ENCODE measurements at regions not wholly inside any gene's neighbourhood (a gene's known extent, or its start where the extent isn't known, plus 50 kb on each side); places are given as distances from the start of the nearest gene placed in this dataset.

- Histone ChIP-seq H3K4me1 (ENCODE audit: insufficient read depth, low read length) (no peaks in the 10 kb centered on the region), H4K20me1 (ENCODE audit: insufficient read depth, low read length) (no peaks in the 10 kb centered on the region), H3K79me2 (ENCODE audit: insufficient read depth, low read length) (no peaks in the 10 kb centered on the region), H3K4me3 (ENCODE audit: insufficient read depth, low read length) (no peak overlapping the region), H3K9me3 (ENCODE audit: low read depth, low read length) (no peaks in the 10 kb centered on the region), H3K27ac (ENCODE audit: low read depth, low read length) (no peak overlapping the region), H3K4me2 (ENCODE audit: insufficient read depth, low read length) (no peak overlapping the region), H3K27me3 (ENCODE audit: insufficient read depth, low read length) (no peaks in the 10 kb centered on the region), H3K36me3 (ENCODE audit: insufficient read depth, low read length) (no peaks in the 10 kb centered on the region), H2AFZ (ENCODE audit: low read length) (no peak overlapping the region)
- DNase-seq (ENCODE audit: insufficient read length, low spot score, missing footprints): no peak
- no peak for TF ChIP-seq CTCF (IDR thresholded peaks at IDR 0.05; ENCODE audit: extremely low read depth, low read depth, low read length)
Observed at GRCh38 chr10:105921348-105921747, 1243.2 kb downstream of the SORCS1 start.

- H3K9me3 ChIP-seq (ENCODE audit: low read depth, low read length): no peaks in the 10 kb centered on the region
- no peak for TF ChIP-seq CTCF (IDR thresholded peaks at IDR 0.05; ENCODE audit: extremely low read depth, low read depth, low read length)
Observed at GRCh38 chr10:105914432-105914831, 1250.1 kb downstream of the SORCS1 start.

GRCh38 chr10:105908701-105909100, 1255.8 kb downstream of the SORCS1 start:
- H3K36me3 ChIP-seq (ENCODE audit: insufficient read depth, low read length): no peaks in the 10 kb centered on the region
- no peaks in the 10 kb centered on the region for H3K79me2 ChIP-seq (ENCODE audit: insufficient read depth, low read length)
- no peaks in the 10 kb centered on the region for H3K27me3 ChIP-seq (ENCODE audit: insufficient read depth, low read length)
- H3K4me2 ChIP-seq (ENCODE audit: insufficient read depth, low read length): no peak overlapping the region
- H2AFZ ChIP-seq (ENCODE audit: low read length): no peak overlapping the region
- no peak for TF ChIP-seq CTCF (IDR thresholded peaks at IDR 0.05; ENCODE audit: extremely low read depth, low read depth, low read length)
- no peak overlapping the region for H3K27ac ChIP-seq (ENCODE audit: low read depth, low read length)
- DNase-seq (ENCODE audit: insufficient read length, low spot score, missing footprints): no peak
- H3K9me3 ChIP-seq (ENCODE audit: low read depth, low read length): no peaks in the 10 kb centered on the region
- H3K4me3 ChIP-seq (ENCODE audit: insufficient read depth, low read length): no peak overlapping the region
- H4K20me1 ChIP-seq (ENCODE audit: insufficient read depth, low read length): no peaks in the 10 kb centered on the region
- H3K4me1 ChIP-seq (ENCODE audit: insufficient read depth, low read length): no peaks in the 10 kb centered on the region

More at GRCh38 chr10:105914432-105914831, 1250.1 kb downstream of the SORCS1 start:
- no peaks in the 10 kb centered on the region for H3K4me1 ChIP-seq (ENCODE audit: insufficient read depth, low read length)
- no peak overlapping the region for H3K27ac ChIP-seq (ENCODE audit: low read depth, low read length)
- no peaks in the 10 kb centered on the region for H3K36me3 ChIP-seq (ENCODE audit: insufficient read depth, low read length)
- H2AFZ ChIP-seq (ENCODE audit: low read length): no peak overlapping the region
- H3K27me3 ChIP-seq (ENCODE audit: insufficient read depth, low read length): no peaks in the 10 kb centered on the region
- no peak overlapping the region for H3K4me3 ChIP-seq (ENCODE audit: insufficient read depth, low read length)
- no peak overlapping the region for H3K4me2 ChIP-seq (ENCODE audit: insufficient read depth, low read length)
- no peaks in the 10 kb centered on the region for H3K79me2 ChIP-seq (ENCODE audit: insufficient read depth, low read length)
- no peaks in the 10 kb centered on the region for H4K20me1 ChIP-seq (ENCODE audit: insufficient read depth, low read length)
- DNase-seq (ENCODE audit: insufficient read length, low spot score, missing footprints): peak; percentile 25

GRCh38 chr10:105885495-105885894, 1244.4 kb downstream of the SORCS3 start:
- no peaks in the 10 kb centered on the region for H3K4me1 ChIP-seq (ENCODE audit: insufficient read depth, low read length)
- no peak for DNase-seq (ENCODE audit: insufficient read length, low spot score, missing footprints)
- H3K36me3 ChIP-seq (ENCODE audit: insufficient read depth, low read length): no peaks in the 10 kb centered on the region
- H3K27ac ChIP-seq (ENCODE audit: low read depth, low read length): no peak overlapping the region
- no peaks in the 10 kb centered on the region for H3K27me3 ChIP-seq (ENCODE audit: insufficient read depth, low read length)
- TF ChIP-seq CTCF (IDR thresholded peaks at IDR 0.05; ENCODE audit: extremely low read depth, low read depth, low read length): no peak
- no peaks in the 10 kb centered on the region for H3K9me3 ChIP-seq (ENCODE audit: low read depth, low read length)
- H4K20me1 ChIP-seq (ENCODE audit: insufficient read depth, low read length): no peaks in the 10 kb centered on the region
- no peak overlapping the region for H2AFZ ChIP-seq (ENCODE audit: low read length)
- no peaks in the 10 kb centered on the region for H3K79me2 ChIP-seq (ENCODE audit: insufficient read depth, low read length)
- no peak overlapping the region for H3K4me2 ChIP-seq (ENCODE audit: insufficient read depth, low read length)
- no peak overlapping the region for H3K4me3 ChIP-seq (ENCODE audit: insufficient read depth, low read length)
